AG10803 (cell line): ENCODE measurements at regions not wholly inside any gene's neighbourhood (a gene's known extent, or its start where the extent isn't known, plus 50 kb on each side); places are given as distances from the start of the nearest gene placed in this dataset.

Experiments used
- DNase-seq: peaks from one replicate; pipeline ENCODE4 v3.0.0; 2010; ENCODE audit warnings: low read depth
- H3K4me3 ChIP-seq: 2 replicates; pipeline ENCODE4 v1.5.1; 2011; ENCODE audit warnings: mild to moderate bottlenecking, low read length, control low read depth
- TF ChIP-seq, protein P1 (sequence below): conservative IDR thresholded peaks from 2 replicates; pipeline ENCODE4 v1.5.1; 2011; ENCODE audit warnings: mild to moderate bottlenecking, low read length, control low read depth, inconsistent platforms

DNA sequence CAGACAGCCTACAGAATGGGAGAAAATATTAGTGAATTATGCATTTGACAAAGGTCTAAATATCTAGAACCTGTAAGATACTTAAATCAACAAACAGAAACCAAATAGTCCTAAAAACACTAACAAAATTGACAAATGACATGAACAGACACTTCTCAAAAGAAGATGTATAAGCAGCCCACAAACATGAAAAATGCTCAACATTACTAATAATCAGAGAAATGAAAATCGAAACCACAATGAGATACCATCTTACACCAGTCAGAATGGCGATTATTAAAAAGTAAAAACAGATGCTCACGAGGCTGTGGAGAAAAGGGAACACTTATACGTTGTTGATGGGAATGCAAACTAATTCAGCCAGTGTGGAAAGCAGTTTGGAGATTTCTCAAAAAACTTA is 1186.8 kb downstream of the DTWD2 start:
- no peak overlapping the region for H3K4me3 ChIP-seq
- TF ChIP-seq, protein P1, sequence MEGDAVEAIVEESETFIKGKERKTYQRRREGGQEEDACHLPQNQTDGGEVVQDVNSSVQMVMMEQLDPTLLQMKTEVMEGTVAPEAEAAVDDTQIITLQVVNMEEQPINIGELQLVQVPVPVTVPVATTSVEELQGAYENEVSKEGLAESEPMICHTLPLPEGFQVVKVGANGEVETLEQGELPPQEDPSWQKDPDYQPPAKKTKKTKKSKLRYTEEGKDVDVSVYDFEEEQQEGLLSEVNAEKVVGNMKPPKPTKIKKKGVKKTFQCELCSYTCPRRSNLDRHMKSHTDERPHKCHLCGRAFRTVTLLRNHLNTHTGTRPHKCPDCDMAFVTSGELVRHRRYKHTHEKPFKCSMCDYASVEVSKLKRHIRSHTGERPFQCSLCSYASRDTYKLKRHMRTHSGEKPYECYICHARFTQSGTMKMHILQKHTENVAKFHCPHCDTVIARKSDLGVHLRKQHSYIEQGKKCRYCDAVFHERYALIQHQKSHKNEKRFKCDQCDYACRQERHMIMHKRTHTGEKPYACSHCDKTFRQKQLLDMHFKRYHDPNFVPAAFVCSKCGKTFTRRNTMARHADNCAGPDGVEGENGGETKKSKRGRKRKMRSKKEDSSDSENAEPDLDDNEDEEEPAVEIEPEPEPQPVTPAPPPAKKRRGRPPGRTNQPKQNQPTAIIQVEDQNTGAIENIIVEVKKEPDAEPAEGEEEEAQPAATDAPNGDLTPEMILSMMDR, result no peak
- DNase-seq, result no peak

DNA sequence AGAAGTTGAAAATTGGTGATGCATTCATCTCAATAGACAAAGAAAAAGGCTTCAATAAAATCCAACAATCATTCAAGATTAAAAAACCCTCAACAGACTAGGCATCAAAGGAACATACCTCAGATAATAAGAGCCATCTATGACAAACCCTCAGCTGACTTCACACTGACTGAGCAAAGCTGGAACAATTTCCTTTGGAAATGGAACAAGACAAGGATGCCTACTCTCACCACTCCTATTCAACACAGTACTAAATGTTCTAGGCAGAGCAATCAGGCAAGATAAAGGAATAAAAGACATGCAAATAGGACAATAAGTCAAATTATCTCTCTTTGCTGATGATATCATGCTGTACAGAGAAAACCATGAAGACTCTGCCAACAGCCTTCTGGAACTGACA is 1188.1 kb downstream of the DTWD2 start:
- DNase-seq, result no peak
- TF ChIP-seq, protein P1, result no peak
- H3K4me3 ChIP-seq, result no peak overlapping the region

DNA sequence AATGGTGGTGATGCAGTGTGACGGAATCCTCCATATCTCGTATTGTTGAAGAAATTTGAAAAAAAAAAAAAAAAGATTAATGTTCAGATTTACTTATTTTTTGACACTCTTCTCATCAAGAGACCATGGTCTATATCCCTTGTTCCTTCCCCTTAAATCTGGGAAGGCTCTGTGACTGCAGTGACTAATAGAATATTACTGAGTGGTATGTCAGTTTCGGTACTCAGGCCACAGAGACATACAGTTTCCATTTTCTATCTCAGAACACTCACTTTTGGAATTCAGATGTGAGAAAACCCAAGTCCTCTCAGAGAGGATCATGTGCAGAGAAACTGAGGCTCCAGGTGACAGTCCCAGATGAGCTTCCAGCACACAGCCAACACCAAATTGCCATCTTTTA is 1193.5 kb downstream of the DTWD2 start:
- TF ChIP-seq, protein P1, result no peak
- no peak for DNase-seq
- no peak overlapping the region for H3K4me3 ChIP-seq

DNA sequence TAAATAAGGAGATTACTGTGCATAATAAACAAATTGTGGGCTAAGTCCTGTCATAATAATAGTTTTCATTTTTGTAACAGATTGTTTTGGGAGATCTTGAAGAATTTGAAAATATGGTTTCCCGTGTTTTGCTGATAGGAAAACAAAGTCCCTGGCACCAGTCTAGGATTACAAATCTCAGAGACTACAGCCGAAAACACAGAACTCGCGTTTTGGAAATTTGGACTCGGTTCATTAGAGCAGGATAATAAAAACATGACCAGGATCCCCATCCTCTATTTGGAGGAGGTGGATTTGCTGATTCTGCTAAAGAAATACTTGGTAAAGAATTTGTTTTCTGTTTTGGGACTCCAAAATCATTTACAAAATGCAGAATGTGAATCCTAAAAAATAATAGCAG is 1194.4 kb downstream of the DTWD2 start:
- no peak for DNase-seq
- TF ChIP-seq, protein P1, result no peak
- no peak overlapping the region for H3K4me3 ChIP-seq

DNA sequence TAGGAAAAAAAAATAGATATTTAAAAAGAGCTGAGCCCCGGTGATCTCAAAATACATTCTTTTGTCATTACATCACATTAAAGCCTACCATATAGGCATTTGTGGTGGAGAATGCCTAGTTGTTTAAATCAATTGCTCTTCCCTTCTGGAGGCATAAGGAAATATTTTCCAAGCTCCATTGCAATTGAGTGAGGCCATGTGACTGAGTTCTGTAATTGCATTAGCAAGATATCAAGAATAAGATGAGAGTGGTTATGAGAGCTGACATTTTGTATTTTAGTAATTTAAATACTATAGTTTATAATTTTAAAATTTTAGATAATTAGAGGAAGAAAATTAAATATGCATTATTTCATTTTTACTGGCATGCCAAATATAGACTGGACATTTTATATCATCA is 1195.9 kb downstream of the DTWD2 start:
- DNase-seq, result no peak
- TF ChIP-seq, protein P1, result no peak
- no peak overlapping the region for H3K4me3 ChIP-seq

DNA sequence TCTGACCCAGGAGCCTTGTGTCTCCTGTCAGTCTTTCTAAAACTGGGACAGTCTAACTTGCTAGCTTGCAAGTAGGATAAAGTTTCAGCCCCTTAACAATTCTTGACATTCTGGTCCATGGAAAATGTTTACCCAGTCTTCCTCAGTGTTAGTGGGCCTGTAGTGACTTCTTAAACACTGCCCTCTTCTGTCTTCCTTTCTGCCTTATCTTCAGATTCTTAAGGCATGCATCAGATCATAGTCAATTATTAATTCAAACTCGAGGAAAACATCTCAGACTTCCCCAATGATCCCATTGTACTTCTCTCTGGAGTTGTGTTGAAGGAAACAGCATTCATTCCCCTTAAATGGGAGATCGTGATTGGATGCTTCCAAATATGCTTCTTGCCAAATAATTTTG is 1199.8 kb downstream of the DTWD2 start:
- no peak for DNase-seq
- TF ChIP-seq, protein P1, result no peak
- no peak overlapping the region for H3K4me3 ChIP-seq

DNA sequence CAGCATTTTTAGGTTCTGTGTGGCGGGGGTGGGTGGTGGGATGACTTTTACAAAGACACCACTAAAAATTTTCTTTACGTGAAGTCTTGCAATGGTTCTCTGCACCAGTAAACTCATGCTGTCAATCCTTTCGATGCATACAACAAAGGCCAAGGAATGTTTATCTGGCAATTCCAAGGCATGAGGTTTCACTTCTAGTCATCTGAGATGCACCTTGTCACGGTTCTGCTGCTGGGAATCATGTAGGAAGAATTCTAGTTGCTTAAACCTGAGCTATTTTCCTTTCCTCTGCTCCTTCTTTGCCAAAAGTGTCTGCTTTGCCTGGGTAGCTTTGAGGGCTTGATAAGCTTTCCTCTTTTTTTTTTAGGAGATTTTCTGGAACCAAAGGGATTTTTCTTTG is 1204.5 kb upstream of the SEMA6A start:
- no peak for DNase-seq
- H3K4me3 ChIP-seq, result no peak overlapping the region

More for the DNA sequence above, 1204.5 kb upstream of the SEMA6A start:
- TF ChIP-seq, protein P1, result no peak
